ENCODE measurements at regions not wholly inside any gene's neighbourhood (a gene's known extent, or its start where the extent isn't known, plus 50 kb on each side); places are given as distances from the start of the nearest gene placed in this dataset.
"Not testable (repeated sequence)": the region's sequence is repeated elsewhere in the genome, so short reads cannot be mapped to it uniquely, and the experiment has no call there.

GRCh38 chr20:4462801-4463200 is 213.7 kb upstream of the ADRA1D start:
- peak; percentile 67 to 76 for DNase-seq

- no peak for DNase-seq
These were observed 210.0 kb upstream of the ADRA1D start for GRCh38 chr20:4459081-4459480.

- DNase-seq, result peak in 1 of 2 donors; percentile 44
These were observed 208.8 kb upstream of the ADRA1D start for GRCh38 chr20:4457566-4458543.

DNA sequence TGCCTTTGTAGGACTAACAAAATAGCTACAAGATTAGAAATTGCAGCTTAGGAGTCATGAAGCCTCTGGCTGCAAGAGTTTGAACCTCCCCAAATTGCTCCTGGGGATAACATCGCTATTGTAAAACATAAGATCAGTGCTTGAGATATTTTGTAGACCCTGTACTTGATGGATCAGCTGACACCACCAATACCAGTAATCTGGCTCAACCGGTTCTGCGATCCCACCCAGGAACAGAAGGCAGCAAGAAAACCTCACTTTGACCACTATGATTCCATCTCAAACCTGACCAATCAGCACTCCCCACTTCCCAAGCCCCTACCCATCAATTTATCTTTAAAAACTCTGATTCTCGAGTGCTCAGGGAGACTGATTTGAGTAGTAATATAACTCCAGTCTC is 206.9 kb upstream of the ADRA1D start:
- no peak for DNase-seq

GRCh38 chr20:4455301-4455701 is 206.2 kb upstream of the ADRA1D start:
- DNase-seq, result no peak

DNA sequence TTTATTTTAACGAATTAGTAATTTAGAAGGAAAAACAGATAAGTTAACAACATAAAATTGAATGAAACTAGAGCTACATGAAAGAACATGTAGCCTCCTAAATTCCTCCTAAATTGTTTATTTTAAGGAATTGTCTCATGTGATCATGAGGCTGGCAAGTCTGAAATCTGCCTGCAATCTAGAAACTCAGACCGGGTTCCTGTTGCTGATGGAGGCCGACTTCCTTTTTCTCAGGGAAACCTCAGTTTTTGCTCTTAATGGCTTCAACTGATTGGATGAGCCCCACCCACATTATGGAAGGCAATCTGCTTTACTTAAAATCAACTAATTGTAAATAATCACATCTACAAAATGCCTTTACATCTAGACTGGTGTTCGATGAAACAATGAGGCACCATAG is 205.0 kb upstream of the ADRA1D start:
- DNase-seq, result peak; percentile 62 to 63

- no peak for DNase-seq
These were observed 204.3 kb upstream of the ADRA1D start for GRCh38 chr20:4453359-4453758.

- no peak for DNase-seq
These were observed 202.5 kb upstream of the ADRA1D start for GRCh38 chr20:4451487-4452081.

DNA sequence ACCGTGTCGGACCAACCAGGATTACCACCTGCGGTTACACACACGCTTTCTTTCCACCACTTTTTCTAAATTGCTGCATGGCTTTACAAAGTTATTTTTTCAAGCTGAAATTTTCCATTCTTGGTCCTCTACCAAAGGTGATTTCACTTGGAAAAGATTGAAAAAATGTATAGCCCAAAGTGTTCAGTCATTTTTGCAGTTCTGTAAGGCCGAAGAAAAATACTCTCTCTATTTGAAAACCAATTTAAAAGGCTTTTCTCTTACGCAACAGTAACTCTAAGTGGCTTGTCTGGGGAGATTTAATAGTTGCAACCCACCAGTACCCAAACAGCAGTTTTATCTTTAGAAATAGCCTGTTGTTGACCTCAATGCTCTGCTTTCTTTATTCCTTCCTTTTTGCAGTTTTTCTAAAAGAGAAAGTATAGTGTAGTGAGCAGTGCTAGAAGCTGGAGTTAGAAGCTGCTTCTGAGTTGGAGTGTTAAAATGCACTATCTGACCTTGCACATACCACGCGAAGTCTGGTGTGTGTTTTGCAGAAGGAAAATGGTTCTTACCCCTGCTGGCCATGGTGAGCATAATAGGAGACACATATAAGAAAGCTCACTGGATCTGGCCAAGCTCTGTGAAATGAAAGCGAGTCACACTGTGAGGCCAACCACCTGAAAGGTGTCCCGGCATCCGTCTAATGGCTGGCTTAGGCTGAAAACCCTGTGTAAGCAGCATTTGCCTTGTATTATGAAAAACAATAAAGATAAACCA is 201.0 kb upstream of the ADRA1D start:
- peak in 1 of 2 donors; percentile 9 for DNase-seq

DNA sequence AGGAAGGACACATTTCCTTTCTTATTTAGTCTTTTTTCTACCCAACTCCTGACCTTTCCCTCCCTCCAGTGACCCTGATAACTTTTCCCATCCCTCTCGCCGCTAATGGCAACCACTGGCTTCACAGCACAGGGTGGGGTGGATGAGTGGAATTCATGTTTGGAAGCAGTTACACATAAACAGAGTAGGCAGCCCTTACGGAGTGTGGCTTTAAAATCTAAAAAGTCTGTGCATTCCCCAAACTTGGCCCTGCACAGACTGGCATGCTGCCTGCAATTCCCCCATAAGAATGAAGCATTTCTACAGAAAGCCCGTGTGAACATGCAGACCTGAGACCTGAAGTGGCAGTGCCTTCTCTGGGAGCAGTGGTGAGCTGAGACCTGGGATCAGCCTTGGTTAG is 196.7 kb upstream of the ADRA1D start:
- no peak for DNase-seq

DNA sequence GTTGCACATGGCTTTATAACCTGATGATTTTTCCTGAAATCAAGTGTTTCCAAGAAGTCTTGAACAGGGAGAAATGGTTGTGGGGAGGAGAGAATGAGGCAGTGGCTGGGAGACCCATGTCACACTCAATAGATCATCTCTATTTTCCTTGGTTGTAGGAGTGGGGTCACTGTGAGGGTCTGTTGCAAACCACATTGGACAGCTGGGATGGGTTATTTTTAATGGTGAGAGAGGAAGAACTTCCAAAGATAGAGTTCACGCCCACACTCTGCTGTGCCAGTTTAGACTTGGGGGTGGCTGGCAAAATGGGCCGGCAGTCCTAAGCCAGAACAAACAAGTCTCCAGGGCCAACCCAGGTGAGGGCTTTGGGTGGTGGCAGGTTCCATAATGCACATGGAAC is 196.2 kb upstream of the ADRA1D start:
- no peak for DNase-seq

DNA sequence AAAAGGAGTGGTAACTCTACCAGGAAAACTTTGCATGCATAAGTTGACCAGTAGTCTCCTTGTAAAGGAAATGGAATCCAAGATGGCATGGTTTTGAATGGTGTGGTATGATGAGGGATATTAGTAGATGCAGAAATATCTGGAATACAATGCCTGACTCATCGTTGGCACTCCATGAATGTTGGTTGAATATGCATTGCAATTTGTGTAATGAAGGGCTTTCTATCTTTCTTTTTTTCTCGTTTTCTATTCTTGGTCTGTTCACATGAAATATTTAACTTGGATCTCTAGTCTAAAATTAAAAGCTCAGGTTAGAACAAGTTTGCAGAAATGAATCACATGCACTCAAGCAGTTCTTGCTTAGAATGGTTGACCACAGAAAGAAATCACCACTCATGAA is 195.3 kb upstream of the ADRA1D start:
- no peak for DNase-seq

- DNase-seq, result no peak
These were observed 193.9 kb upstream of the ADRA1D start for GRCh38 chr20:4443016-4443415.

- DNase-seq, result no peak
These were observed 192.8 kb upstream of the ADRA1D start for GRCh38 chr20:4441871-4442270.

- no peak for DNase-seq
These were observed 192.1 kb upstream of the ADRA1D start for GRCh38 chr20:4441191-4441590.

GRCh38 chr20:4439461-4439860 is 190.4 kb upstream of the ADRA1D start:
- DNase-seq, result no peak

GRCh38 chr20:4437131-4437530 is 188.0 kb upstream of the ADRA1D start:
- no peak for DNase-seq

- peak; percentile 52 to 74 for DNase-seq
These were observed 186.8 kb upstream of the ADRA1D start for GRCh38 chr20:4435671-4436455.

GRCh38 chr20:4435225-4435624 is 186.1 kb upstream of the ADRA1D start:
- DNase-seq, result no peak

DNA sequence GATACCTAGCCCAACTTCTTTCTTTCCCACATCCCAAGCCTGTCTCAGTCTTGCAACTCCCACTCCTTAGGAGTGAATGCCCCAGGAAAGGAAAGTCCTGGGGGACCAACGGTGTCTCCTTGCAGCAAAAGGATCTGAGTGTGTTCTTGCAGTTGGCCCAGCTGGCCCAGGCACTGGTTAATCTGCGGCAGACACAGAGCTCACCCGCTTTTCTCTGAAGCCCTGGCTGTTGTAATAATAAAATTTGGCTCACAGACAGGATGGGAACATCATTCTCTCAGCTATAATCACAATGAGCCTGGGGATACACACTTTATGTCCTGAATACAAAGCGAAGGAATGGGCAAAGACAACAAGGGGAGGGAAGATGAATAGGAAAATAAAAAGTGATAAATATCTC is 185.6 kb upstream of the ADRA1D start:
- no peak for DNase-seq

DNA sequence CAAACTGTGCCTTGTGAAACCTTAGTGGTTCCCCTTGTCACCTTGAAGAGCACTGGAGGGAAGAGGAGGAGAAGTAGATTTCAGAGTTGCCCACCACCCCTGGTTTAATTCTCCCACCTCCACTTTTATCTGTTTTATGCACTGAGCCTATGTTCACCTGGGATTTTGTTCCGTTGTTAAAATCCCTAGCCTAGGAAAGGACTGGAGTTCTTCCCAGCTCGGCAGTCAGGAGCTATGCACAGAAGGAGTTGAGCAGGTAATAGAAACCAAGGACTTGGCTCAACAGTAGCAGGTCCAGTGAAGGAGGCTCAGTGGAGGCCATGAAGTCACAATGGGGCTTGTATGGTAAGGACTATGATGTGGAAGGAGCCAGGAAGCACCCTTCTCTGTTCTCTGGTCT is 182.4 kb upstream of the ADRA1D start:
- no peak for DNase-seq

DNA sequence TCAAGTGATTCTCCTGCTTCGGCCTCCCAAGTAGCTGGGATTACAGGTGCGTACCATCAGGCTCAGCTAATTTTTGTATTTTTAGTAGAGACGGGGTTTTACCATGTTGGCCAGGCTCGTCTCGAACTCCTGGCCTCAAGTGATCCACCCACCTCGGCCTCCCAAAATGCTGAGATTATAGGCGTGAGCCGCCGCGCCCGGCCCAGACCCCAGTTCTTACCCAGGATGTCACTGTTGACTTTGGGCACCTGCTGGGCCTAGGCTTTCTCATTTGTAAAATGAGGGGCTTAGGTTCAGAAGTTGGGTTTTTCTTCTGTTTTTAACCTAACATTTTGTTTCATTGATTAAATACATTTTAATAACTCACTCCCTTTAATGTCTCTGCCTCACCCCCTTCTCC is 181.7 kb upstream of the ADRA1D start:
- not testable (repeated sequence) for DNase-seq
